GM21717 (cell line): ENCODE measurements at regions not wholly inside any gene's neighbourhood (a gene's known extent, or its start where the extent isn't known, plus 50 kb on each side); places are given as distances from the start of the nearest gene placed in this dataset.

Experiments used
- ATAC-seq: cut with Tn5 transposase; IDR thresholded peaks from one replicate; pipeline ENCODE4 v1.9.1; 2021; ENCODE audit warnings: mild to moderate bottlenecking, moderate library complexity; ENCODE audit not compliant: unreplicated experiment

DNA sequence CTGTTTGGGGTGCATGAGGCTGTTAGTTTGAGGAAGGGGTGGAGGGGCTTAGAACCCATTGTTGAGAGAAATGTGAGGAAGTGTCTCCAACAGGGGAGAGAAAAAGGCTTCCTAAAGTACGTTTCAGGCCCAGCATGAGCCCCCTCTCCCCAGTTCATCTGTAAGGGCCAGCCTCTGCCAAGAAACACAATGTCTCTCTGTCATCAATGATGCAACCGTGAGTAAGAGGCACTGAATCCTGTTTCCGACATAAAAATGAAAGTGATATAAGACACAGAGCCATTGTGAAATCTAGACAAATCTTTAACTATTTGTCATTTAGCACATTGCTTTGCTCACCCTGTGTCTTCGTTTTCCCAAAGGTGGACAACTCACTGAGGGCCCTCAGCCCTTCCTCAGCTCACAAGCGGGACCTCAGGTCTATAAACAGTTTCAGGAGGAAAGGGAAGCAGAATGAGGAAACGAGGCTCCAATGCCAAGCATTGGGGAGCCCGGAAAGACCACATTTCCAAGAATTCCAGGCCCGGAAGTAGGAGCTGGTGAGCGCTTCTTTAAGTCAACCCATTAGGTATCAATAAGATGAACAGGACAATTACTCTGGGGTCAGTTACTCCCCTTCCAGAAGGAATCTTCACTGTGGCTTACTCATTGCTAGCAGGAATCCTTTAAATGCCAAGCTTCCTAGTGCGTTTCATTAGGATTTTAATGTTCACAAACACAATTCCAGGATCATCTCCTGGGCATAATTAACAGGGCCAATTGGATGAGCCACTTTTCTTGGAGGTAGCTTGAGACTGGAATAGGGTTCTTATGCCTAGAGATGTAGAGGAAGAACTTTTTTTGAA lies 59.0 kb upstream of the KLF4 start:
- ATAC-seq = no peak

DNA sequence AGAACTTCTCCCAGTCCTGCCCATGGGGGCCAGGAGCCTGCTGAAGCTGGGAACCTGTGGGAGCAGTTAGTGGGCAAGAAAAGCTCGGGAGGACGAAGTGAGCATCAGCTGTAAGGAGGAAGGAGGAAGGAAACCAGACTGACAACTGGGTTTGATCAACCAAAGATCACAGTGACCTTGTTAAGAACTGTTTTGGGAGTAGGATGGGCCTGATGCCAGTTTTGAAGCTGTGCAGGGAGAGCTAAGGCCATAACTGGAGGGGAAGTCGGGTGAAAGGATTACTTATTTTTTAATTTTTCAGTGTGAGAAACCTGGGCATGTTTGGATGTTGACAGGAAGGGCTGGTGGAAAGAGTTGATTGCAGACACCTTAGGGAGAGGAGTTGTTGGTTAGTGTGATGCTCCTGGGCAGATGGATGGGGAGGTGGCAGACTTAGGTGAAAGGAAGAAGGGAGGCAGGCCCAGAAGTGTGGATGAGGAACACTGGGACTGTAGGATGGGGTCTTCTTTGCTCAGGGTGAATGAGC lies 58.3 kb upstream of the KLF4 start:
- no peak for ATAC-seq

DNA sequence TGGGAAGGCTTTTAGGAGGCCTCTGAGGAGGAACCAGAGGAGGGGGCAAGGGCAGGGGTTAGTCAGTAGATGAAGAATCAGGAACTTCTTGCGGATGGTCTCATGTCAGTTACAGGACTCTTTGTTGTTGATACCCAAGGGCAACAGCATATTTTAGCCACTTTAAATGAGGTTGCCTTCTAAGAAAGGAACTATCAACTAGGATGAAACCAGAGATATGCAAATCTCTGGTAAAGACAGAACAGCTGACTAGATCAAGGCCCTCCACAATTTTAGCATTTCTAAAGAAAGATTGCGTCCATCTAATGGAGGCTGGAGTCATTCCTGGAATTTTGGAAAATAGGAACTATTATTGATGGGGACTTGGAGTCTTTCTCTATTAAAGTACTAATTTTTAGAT lies 57.7 kb upstream of the KLF4 start:
- ATAC-seq = no peak

DNA sequence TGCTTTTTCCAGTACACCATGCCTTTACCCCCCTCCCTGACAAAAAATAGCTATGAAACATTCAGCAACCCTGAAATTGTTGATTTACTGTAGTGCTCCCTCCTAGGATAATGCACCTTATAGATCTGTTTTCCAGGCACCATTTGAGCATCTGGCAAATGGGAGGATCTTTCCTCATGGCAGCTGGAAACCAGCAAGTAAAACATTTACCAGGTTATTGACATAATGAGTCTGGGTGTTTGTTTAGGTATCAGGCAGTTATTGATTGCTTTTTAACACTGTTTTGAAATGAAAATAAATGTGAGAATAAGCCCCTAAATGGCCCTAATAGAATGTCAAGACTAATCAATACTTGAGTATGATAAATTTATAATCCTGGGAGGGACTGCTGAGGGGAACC lies 57.3 kb upstream of the KLF4 start:
- ATAC-seq = no peak

DNA sequence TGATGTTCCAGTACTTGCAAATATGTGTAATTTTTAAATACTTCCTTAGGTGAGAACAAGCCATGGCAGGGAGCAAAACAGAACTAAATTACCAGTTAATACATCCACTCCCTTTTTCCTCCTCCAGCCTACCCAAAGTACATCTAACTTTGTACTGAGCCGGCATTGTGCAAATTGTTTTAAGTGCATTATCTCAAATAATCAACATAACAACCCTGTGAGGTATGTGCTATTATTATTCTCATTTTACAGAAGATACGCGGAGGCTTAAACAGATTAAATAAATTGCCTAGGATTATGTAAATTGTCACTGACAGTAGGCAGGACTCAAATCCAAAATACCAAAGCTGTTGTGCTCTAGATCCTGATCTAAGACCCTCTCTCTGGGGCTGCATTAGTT lies 55.5 kb upstream of the KLF4 start:
- no peak for ATAC-seq

DNA sequence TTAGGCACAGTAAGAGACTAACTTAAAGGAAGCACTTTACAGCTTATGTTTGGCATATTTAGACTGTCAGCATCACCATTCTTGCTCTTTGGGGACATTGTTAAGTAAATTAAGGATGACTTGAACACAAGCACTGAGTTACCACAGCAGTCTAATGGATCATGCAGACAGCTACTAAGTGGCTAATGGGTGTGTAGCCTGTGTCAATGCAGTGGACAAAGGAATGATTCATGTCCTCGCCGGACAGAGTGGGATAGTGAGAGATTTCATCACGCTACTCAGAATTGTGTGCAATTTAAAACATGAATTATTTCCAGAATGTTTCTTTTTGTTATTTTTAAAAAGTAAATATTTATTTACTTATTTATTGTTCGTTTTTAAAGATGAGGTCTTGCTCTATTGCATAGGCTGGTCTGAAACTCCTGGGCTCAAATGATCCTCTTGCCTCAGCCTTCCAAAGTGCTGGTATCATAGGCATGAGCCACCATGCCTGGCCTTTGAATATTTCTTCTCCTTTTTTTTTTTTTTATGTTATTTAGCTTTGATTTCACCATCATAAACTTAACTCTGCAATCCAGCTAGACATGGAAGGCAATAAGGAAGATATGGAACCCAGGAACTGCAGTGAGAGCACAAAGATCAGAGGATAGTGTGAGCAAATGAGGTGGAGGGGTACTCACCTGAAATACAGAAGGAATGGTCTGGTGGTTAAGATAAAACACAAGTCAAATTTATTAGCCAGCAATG lies 53.0 kb upstream of the KLF4 start:
- no peak for ATAC-seq

DNA sequence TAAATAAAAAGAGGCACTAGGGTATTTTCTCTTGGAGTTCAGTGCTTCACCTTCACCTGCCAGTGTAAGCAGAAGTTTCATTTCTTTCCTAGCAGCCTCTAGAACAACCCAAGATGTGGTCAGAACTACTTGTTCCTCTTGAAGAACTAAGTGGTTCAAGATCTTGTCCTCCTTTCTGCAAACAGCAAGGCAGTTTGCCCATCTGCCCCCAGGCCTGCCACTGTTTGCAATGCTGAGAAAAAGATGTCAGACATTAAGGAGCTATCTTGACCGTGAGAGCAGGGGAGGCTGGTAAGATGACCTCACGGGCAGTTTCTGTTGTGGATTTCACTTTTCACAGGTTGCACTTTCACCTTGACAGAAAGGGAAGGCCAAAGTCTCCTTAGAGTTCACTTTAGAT lies 52.0 kb upstream of the KLF4 start:
- peak; percentile 77 for ATAC-seq

DNA sequence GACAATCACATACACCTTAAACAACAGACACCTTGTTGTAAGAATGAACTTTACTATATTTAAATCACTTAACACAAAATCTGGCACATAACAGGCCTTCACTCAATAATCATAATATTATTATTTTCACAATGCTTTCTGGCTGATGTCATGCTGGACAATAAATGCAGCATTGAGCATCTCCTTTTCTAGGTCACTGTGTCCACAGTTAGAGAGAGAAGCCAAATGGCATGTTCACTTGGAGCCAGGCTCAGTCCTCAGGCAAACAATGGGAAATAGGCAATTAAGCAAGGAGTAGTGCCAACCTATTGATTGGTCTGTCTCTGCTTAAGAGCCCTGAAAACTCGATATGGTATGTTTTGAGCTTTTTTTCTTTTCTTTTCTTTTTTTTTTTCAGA lies 50.6 kb upstream of the KLF4 start:
- no peak for ATAC-seq

DNA sequence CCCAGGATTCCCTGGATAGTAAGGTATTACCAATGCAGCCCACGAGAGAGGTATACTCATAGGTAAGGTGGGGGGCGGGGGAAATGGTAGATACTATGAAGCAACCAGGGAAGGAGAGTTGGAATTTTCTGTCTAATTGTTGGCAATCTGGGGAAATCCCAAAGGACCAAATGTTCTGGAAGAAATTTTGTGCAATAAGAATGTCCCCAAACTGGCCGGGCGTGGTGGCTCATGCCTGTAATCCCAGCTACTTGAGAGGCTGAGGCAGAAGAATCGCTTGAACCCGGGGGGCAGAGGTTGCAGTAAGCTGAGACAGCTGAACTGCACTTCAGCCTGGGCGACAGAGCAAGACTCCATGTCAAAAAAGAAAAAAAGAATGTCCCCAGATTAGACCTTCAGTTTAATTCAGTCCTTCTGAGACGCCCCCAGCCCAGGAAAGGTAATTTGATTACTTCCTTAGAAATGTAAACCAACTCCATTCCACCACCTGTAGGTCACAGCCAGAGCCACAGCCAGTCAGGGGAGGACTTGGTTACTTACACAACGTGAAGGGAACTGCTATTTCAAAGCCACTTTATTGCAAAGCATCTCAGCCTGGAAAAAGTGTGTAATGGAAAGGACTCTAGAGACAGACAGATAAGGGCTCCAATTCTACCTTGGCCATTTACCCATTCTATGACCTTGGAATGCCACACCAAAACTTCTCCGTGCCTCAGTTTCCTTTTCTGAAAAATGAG lies 50.0 kb upstream of the KLF4 start:
- ATAC-seq = no peak
